Lower lobe of right lung (tissue), 2 donors: ENCODE measurements at regions not wholly inside any gene's neighbourhood (a gene's known extent, or its start where the extent isn't known, plus 50 kb on each side); places are given as distances from the start of the nearest gene placed in this dataset.

Source experiments
- ATAC-seq, 2 donors: fragments of 200-7000 bp; cut with Tn5 transposase; one replicate each; pipeline ENCODE4 v1.9.1; 2020 to 2022; ENCODE audit warnings: mild to moderate bottlenecking in 2 of 2, moderate library complexity in 2 of 2
- DNase-seq: peaks from one replicate; pipeline ENCODE4 v3.0.0-alpha.2; 2020
- H3K27ac ChIP-seq: fragments of 200-600 bp; one replicate; pipeline ENCODE4 v1.8.0; 2022
- H3K27me3 ChIP-seq: fragments of 200-600 bp; one replicate; pipeline ENCODE4 v1.8.0; 2022; ENCODE audit warnings: low read depth
- H3K36me3 ChIP-seq: fragments of 200-600 bp; one replicate; pipeline ENCODE4 v1.8.0; 2022; ENCODE audit warnings: mild to moderate bottlenecking
- H3K4me1 ChIP-seq: fragments of 200-600 bp; one replicate; pipeline ENCODE4 v1.8.0; 2022
- H3K4me3 ChIP-seq: fragments of 200-600 bp; one replicate; pipeline ENCODE4 v1.8.0; 2022; ENCODE audit warnings: mild to moderate bottlenecking
- H3K9me3 ChIP-seq: fragments of 200-600 bp; one replicate; pipeline ENCODE4 v1.8.0; 2022
- CTCF ChIP-seq: fragments of 200-600 bp; IDR thresholded peaks from one replicate; pipeline ENCODE4 v1.8.0; 2022; ENCODE audit warnings: antibody characterized with exemption, mild to moderate bottlenecking
- intact Hi-C: fragments of 100-400 bp; cut with DNase I; formaldehyde crosslinking; loops from one replicate; pipeline ENCODE4 v1.11.0; 2022
- donor health status: DM: no; HTN: yes; CAD: no; lungs with severe emphysema.

GRCh38 chr5:42887575-42887974 is 75.9 kb upstream of the SELENOP start:
- Histone ChIP-seq H3K4me1 (no peaks in the 10 kb centered on the region), H3K27ac (no peak overlapping the region), H3K9me3 (no peaks in the 10 kb centered on the region), H3K36me3 (no peaks in the 10 kb centered on the region), H3K27me3 (no peaks in the 10 kb centered on the region), H3K4me3 (no peak overlapping the region)
- intact Hi-C loops: loop anchor here (5.0 kb wide), 1 partner anchor 80 kb away; no protein-coding TSS in a partner anchor
- DNase-seq (no peak), ATAC-seq (no peak)
- no peak for TF ChIP-seq CTCF

GRCh38 chr5:42887097-42887496 is 75.4 kb upstream of the SELENOP start:
- intact Hi-C loops: loop anchor here (5.0 kb wide), 1 partner anchor 80 kb away; no protein-coding TSS in a partner anchor
- TF ChIP-seq CTCF: no peak
- no peak overlapping the region for H3K4me3 ChIP-seq
- no peaks in the 10 kb centered on the region for H3K27me3 ChIP-seq
- H3K9me3 ChIP-seq: no peaks in the 10 kb centered on the region
- no peaks in the 10 kb centered on the region for H3K36me3 ChIP-seq
- no peak for ATAC-seq
- H3K27ac ChIP-seq: no peak overlapping the region
- DNase-seq: no peak
- no peaks in the 10 kb centered on the region for H3K4me1 ChIP-seq

GRCh38 chr5:42886635-42887034 is 74.9 kb upstream of the SELENOP start:
- intact Hi-C loops: loop anchor here (5.0 kb wide), 1 partner anchor 79 kb away; no protein-coding TSS in a partner anchor
- no peak for TF ChIP-seq CTCF
- ATAC-seq (no peak), DNase-seq (no peak)
- Histone ChIP-seq H3K27ac (no peak overlapping the region), H3K27me3 (no peaks in the 10 kb centered on the region), H3K36me3 (no peaks in the 10 kb centered on the region), H3K4me3 (no peak overlapping the region), H3K9me3 (no peaks in the 10 kb centered on the region), H3K4me1 (no peaks in the 10 kb centered on the region)

- Histone ChIP-seq H3K27ac (no peak overlapping the region), H3K9me3 (no peaks in the 10 kb centered on the region), H3K36me3 (no peaks in the 10 kb centered on the region), H3K4me1 (no peaks in the 10 kb centered on the region), H3K4me3 (no peak overlapping the region), H3K27me3 (no peaks in the 10 kb centered on the region)
- DNase-seq (no peak), ATAC-seq (no peak)
- no peak for TF ChIP-seq CTCF
- intact Hi-C loops: no loop called here
Measured at GRCh38 chr5:42884326-42884725, 72.6 kb upstream of the SELENOP start.

- Histone ChIP-seq H3K9me3 (no peaks in the 10 kb centered on the region), H3K27ac (no peak overlapping the region), H3K4me3 (no peak overlapping the region), H3K27me3 (no peaks in the 10 kb centered on the region), H3K36me3 (no peaks in the 10 kb centered on the region), H3K4me1 (peaks cover 7% of the 10 kb centered on the region)
- DNase-seq (no peak), ATAC-seq (no peak)
- no peak for TF ChIP-seq CTCF
- intact Hi-C loops: no loop called here
Measured at GRCh38 chr5:42881416-42882117, 69.9 kb upstream of the SELENOP start.
